Vagina (tissue), 2 donors: ENCODE measurements at regions not wholly inside any gene's neighbourhood (a gene's known extent, or its start where the extent isn't known, plus 50 kb on each side); places are given as distances from the start of the nearest gene placed in this dataset.

Experiments used
- CTCF ChIP-seq, 3 experiments: fragments of 450-650 bp in 2 of 3; fragments of 200-600 bp in 1 of 3; sonication (generic) in 1 of 3; IDR thresholded peaks; one replicate each; pipeline ENCODE4 v1.5.1; 2017 to 2019; ENCODE audit warnings: antibody characterized with exemption in 3 of 3, mild to moderate bottlenecking in 2 of 3, moderate library complexity in 2 of 3
- POLR2A ChIP-seq, 2 donors: fragments of 450-650 bp; IDR thresholded peaks; one replicate each; pipeline ENCODE4 v1.6.1; 2017; ENCODE audit warnings: antibody characterized with exemption in 2 of 2, mild to moderate bottlenecking in 2 of 2, moderate library complexity in 2 of 2

- TF ChIP-seq CTCF (IDR thresholded peaks at IDR 0.05) (no peak), POLR2A (IDR thresholded peaks at IDR 0.05) (no peak)
Observed at GRCh38 chr2:147756069-147756468, 88.8 kb upstream of the ACVR2A start.
